ENCODE measurements at regions not wholly inside any gene's neighbourhood (a gene's known extent, or its start where the extent isn't known, plus 50 kb on each side); places are given as distances from the start of the nearest gene placed in this dataset.

GRCh38 chr4:154009788-154010187, 220.9 kb upstream of the SFRP2 start:
- CTCF ChIA-PET = no interaction called here
- Histone ChIP-seq H3K27ac (ENCODE audit: low read depth, low read length, poor library complexity, severe bottlenecking) (no peak overlapping the region), H3K4me1 (ENCODE audit: insufficient read depth, low read length, poor library complexity, severe bottlenecking) (no peaks in the 10 kb centered on the region), H3K4me3 (ENCODE audit: low read depth, low read length, poor library complexity, severe bottlenecking) (no peak overlapping the region), H3K27me3 (replicated peaks; ENCODE audit: insufficient read depth, low read depth, low read length, poor library complexity) (no peaks in the 10 kb centered on the region), H3K36me3 (ENCODE audit: insufficient read depth, low read length, poor library complexity, severe bottlenecking) (no peaks in the 10 kb centered on the region), H3K9me3 (ENCODE audit: low read depth, low read length, poor library complexity, severe bottlenecking) (no peaks in the 10 kb centered on the region)
- no peak for TF ChIP-seq EZH2 (IDR thresholded peaks at IDR 0.05; ENCODE audit: borderline replicate concordance, low read depth, low read length, poor library complexity, severe bottlenecking)
- TF ChIP-seq, protein P1, sequence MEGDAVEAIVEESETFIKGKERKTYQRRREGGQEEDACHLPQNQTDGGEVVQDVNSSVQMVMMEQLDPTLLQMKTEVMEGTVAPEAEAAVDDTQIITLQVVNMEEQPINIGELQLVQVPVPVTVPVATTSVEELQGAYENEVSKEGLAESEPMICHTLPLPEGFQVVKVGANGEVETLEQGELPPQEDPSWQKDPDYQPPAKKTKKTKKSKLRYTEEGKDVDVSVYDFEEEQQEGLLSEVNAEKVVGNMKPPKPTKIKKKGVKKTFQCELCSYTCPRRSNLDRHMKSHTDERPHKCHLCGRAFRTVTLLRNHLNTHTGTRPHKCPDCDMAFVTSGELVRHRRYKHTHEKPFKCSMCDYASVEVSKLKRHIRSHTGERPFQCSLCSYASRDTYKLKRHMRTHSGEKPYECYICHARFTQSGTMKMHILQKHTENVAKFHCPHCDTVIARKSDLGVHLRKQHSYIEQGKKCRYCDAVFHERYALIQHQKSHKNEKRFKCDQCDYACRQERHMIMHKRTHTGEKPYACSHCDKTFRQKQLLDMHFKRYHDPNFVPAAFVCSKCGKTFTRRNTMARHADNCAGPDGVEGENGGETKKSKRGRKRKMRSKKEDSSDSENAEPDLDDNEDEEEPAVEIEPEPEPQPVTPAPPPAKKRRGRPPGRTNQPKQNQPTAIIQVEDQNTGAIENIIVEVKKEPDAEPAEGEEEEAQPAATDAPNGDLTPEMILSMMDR (conservative IDR thresholded peaks at IDR 0.05; ENCODE audit: low read depth, low read length) = no peak
- no TSS peak for BruUV-seq (replicated peaks)
- intact Hi-C loops (cut with micrococcal nuclease; ENCODE audit: unreplicated experiment) = no loop called here
- POLR2A ChIA-PET (ENCODE audit: low non-redundant PET) = no interaction called here
- no peak for DNase-seq (ENCODE audit: low spot score)

DNA sequence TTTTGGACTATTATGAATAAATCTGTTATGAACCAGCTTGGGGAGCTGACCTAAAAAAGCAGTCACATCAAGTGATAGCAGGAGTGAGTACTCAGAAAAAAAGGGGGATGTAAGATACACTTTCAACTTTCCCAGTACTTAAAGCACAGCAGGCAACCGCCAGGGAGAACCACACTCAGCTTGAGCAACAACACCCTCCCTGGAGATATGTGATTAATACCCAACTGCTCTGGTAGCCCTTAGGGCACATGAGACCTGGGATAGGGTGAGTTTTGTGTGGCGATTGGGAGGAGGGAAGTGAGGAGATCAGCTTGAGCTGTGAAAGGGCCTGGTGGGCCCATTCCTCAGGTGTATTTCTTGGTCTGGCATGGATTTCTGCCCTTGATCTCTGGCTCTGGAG, 220.3 kb upstream of the SFRP2 start:
- BruUV-seq (replicated peaks) = no TSS peak
- TF ChIP-seq, protein P1 (conservative IDR thresholded peaks at IDR 0.05; ENCODE audit: low read depth, low read length) = no peak
- TF ChIP-seq EZH2 (IDR thresholded peaks at IDR 0.05; ENCODE audit: borderline replicate concordance, low read depth, low read length, poor library complexity, severe bottlenecking) = no peak
- ChIA-PET POLR2A (ENCODE audit: low non-redundant PET) (no interaction called here), CTCF (no interaction called here)
- H3K4me1 ChIP-seq (ENCODE audit: insufficient read depth, low read length, poor library complexity, severe bottlenecking) = no peaks in the 10 kb centered on the region
- no peaks in the 10 kb centered on the region for H3K36me3 ChIP-seq (ENCODE audit: insufficient read depth, low read length, poor library complexity, severe bottlenecking)
- no peaks in the 10 kb centered on the region for H3K9me3 ChIP-seq (ENCODE audit: low read depth, low read length, poor library complexity, severe bottlenecking)
- no peak overlapping the region for H3K27ac ChIP-seq (ENCODE audit: low read depth, low read length, poor library complexity, severe bottlenecking)
- intact Hi-C loops (cut with micrococcal nuclease; ENCODE audit: unreplicated experiment) = no loop called here
- DNase-seq (ENCODE audit: low spot score) = no peak
- no peaks in the 10 kb centered on the region for H3K27me3 ChIP-seq (replicated peaks; ENCODE audit: insufficient read depth, low read depth, low read length, poor library complexity)
- no peak overlapping the region for H3K4me3 ChIP-seq (ENCODE audit: low read depth, low read length, poor library complexity, severe bottlenecking)

- intact Hi-C loops (cut with micrococcal nuclease; ENCODE audit: unreplicated experiment) = no loop called here
- Histone ChIP-seq H3K36me3 (ENCODE audit: insufficient read depth, low read length, poor library complexity, severe bottlenecking) (no peaks in the 10 kb centered on the region), H3K27ac (ENCODE audit: low read depth, low read length, poor library complexity, severe bottlenecking) (no peak overlapping the region), H3K4me3 (ENCODE audit: low read depth, low read length, poor library complexity, severe bottlenecking) (no peak overlapping the region), H3K9me3 (ENCODE audit: low read depth, low read length, poor library complexity, severe bottlenecking) (no peaks in the 10 kb centered on the region), H3K27me3 (replicated peaks; ENCODE audit: insufficient read depth, low read depth, low read length, poor library complexity) (no peaks in the 10 kb centered on the region), H3K4me1 (ENCODE audit: insufficient read depth, low read length, poor library complexity, severe bottlenecking) (no peaks in the 10 kb centered on the region)
- no TSS peak for BruUV-seq (replicated peaks)
- ChIA-PET CTCF (no interaction called here), POLR2A (ENCODE audit: low non-redundant PET) (no interaction called here)
- TF ChIP-seq EZH2 (IDR thresholded peaks at IDR 0.05; ENCODE audit: borderline replicate concordance, low read depth, low read length, poor library complexity, severe bottlenecking) = no peak
- TF ChIP-seq, protein P1 (conservative IDR thresholded peaks at IDR 0.05; ENCODE audit: low read depth, low read length) = no peak
- DNase-seq (ENCODE audit: low spot score) = no peak
Observed at GRCh38 chr4:154005171-154005520, 216.3 kb upstream of the SFRP2 start.
